ENCODE measurements at regions not wholly inside any gene's neighbourhood (a gene's known extent, or its start where the extent isn't known, plus 50 kb on each side); places are given as distances from the start of the nearest gene placed in this dataset.
A peak's percentile ranks its signal among the peaks of the same experiment; 100 is the strongest.

DNA sequence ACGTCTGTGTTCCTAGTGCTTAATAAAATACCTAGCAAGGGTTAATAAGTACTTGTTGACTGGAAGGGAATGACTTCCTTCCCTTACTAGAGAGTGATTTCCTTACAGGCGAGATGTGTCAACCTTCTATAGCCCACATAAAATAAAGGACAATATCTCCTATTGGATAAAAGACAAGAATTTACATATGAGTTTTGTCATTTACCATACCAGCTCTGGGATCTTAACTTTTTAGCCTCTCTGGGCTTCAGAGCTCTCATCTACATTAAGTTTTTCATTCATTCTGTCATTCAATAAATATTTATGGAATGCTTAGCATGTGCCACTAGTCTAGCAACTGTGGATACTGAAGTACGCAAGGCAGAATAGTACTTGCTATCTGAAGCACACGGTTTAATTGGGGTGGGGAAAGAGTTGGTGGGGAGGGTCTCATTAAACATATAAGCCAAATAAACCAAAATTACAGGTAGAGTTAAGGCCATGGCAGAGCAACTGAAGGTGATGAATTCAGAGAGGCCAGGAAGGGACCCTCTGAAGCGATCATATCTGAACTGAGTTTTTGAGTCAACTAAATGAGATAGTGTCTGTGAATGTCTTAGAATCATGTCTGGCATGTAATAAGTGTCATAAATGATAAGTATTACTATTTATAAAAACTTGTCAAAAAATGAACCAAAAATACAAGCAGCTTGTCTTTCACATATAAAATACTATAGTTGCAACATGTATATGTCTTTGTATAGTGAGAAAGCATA lies 91.6 kb upstream of the BMP2K start:
- Mint-ChIP-seq H3K4me3 (no peak overlapping the region), H3K27ac (no peak overlapping the region), H3K4me1 (no peaks in the 10 kb centered on the region), H3K9me3 (no peaks in the 10 kb centered on the region), H3K27me3 (no peaks in the 10 kb centered on the region)
- no peak for ATAC-seq
- no peak for DNase-seq

GRCh38 chr4:78687818-78688217 lies 88.3 kb upstream of the BMP2K start:
- H3K27ac Mint-ChIP-seq, result no peak overlapping the region
- H3K4me3 Mint-ChIP-seq, result no peak overlapping the region
- H3K4me1 Mint-ChIP-seq, result peaks cover 10% of the 10 kb centered on the region
- no peaks in the 10 kb centered on the region for H3K9me3 Mint-ChIP-seq
- H3K27me3 Mint-ChIP-seq, result no peaks in the 10 kb centered on the region
- no peak for DNase-seq
- ATAC-seq, result no peak

DNA sequence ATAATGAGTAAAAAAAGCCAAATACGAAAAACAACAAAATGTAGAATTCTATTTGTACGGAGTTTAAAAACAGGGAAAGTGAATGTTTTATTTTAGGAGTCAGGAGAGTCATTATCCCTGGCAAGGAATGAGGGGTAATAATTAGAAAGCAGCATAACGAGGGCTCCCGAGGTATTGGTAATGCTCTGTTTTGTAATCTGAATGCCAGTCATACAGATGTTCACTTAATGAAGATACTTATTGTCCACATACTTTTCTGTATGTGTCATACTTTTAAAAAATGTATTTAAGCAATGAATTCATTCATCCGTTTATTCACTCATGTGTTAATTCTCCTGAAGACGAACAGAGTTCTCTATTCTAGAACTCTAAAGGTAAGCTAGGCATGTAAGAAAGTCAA lies 87.8 kb upstream of the BMP2K start:
- Mint-ChIP-seq H3K4me1 (peaks cover 10% of the 10 kb centered on the region), H3K27ac (no peak overlapping the region), H3K9me3 (no peaks in the 10 kb centered on the region), H3K4me3 (no peak overlapping the region), H3K27me3 (no peaks in the 10 kb centered on the region)
- DNase-seq, result no peak
- no peak for ATAC-seq

DNA sequence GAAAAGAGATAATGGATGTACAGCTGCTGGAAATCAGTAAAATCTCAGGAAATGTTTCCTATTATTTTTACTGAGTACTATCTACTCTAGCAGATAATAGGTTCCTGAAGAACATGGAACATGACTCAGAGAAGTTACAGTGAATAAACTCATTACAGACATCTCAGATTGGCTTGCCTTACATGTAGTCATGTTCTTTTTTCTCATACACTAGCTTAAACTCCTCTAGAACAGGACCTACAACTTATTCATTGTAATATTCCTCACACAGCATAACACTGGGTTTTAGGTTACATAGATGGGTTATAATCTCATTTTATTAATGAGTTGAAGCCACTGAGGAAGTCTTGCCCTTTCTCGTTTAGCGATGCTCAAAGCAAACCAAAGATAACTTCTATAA lies 86.9 kb upstream of the BMP2K start:
- Mint-ChIP-seq H3K9me3 (no peaks in the 10 kb centered on the region), H3K4me1 (peaks cover 10% of the 10 kb centered on the region), H3K27ac (no peak overlapping the region), H3K4me3 (no peak overlapping the region), H3K27me3 (no peaks in the 10 kb centered on the region)
- ATAC-seq (no peak), DNase-seq (no peak)

DNA sequence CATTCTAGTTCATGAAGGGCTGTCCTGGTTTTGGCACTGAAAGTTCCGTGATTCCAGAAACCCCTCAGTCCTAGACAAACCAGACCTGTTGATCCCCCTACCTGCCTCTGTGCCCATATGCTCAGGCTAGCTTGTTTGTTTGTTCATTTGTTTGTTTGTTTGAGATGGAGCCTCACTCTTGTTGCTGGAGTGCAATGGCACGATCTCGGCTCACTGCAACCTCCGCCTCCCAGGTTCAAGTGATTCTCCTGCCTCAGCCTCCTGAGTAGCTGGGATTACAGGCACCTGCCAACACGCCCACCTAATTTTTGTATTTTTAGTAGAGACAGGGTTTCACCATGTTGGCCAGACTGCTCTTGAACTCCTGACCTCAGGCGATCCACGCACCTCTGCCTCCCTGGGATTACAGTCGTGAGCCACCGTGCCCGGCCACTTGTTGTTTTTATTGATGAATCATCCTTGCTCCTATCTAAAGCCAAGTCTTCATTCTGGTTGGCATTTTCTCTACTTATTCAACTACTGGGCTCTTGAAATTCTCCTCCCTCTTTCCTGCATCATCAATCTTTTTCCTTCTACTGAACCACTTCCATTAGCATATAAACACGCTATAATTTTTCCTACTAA lies 86.3 kb upstream of the BMP2K start:
- no peak overlapping the region for H3K4me3 Mint-ChIP-seq
- DNase-seq, result no peak
- no peaks in the 10 kb centered on the region for H3K9me3 Mint-ChIP-seq
- ATAC-seq, result no peak
- H3K4me1 Mint-ChIP-seq, result peaks cover 10% of the 10 kb centered on the region
- no peak overlapping the region for H3K27ac Mint-ChIP-seq
- H3K27me3 Mint-ChIP-seq, result no peaks in the 10 kb centered on the region

DNA sequence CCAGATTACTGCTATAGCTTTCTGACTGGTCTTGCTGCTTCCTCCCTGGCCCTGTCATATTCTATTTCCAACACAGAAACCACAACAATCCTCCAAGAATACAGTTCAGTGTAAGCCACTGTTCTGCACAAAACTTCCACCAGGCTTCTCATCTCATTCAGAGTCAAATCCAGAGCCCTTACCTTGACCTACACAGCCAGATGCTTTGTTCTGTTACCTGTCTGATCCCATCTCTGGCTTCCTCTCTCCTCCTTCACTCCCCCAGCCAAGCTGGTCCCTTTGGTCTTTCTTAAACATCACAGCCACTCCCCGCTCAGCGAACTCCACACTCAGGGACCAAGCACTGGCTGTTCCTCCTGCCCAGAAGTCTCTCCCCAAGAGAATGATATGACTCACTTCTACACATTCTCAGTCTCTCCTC lies 84.8 kb upstream of the BMP2K start:
- DNase-seq, result no peak
- ATAC-seq, result no peak
- Mint-ChIP-seq H3K27me3 (no peaks in the 10 kb centered on the region), H3K4me3 (no peak overlapping the region), H3K9me3 (no peaks in the 10 kb centered on the region), H3K27ac (no peak overlapping the region), H3K4me1 (peaks cover 10% of the 10 kb centered on the region)

- ATAC-seq, result peak; percentile 88
- Mint-ChIP-seq H3K4me1 (peaks cover 10% of the 10 kb centered on the region), H3K4me3 (no peak overlapping the region), H3K27me3 (no peaks in the 10 kb centered on the region), H3K9me3 (no peaks in the 10 kb centered on the region), H3K27ac (no peak overlapping the region)
- DNase-seq, result peak in 1 of 2 donors; percentile 10
These were observed 84.0 kb upstream of the BMP2K start for GRCh38 chr4:78691971-78692821.

DNA sequence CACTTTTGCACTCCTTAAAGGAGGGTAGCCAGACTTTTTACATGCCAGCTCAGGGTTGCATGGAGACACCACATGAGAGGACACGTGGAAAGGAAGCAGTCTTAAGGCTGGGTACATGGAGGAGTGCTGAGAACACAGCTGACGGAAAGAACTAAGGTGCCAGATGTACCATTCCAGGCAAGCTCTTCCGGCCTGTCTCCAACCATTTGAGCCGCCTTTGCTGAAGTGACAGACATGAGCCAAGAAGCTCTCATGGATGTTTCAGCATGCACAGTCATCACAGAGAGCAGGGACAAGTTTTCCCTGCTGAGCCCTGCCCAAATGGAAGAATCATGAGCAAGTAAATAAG lies 83.4 kb upstream of the BMP2K start:
- Mint-ChIP-seq H3K4me3 (no peak overlapping the region), H3K4me1 (peaks cover 10% of the 10 kb centered on the region), H3K9me3 (no peaks in the 10 kb centered on the region), H3K27ac (no peak overlapping the region), H3K27me3 (no peaks in the 10 kb centered on the region)
- DNase-seq (no peak), ATAC-seq (no peak)

GRCh38 chr4:78693777-78694456 lies 82.2 kb upstream of the BMP2K start:
- H3K9me3 Mint-ChIP-seq, result no peaks in the 10 kb centered on the region
- DNase-seq (no peak), ATAC-seq (no peak)
- H3K27me3 Mint-ChIP-seq, result no peaks in the 10 kb centered on the region
- H3K4me1 Mint-ChIP-seq, result peaks cover 10% of the 10 kb centered on the region
- no peak overlapping the region for H3K4me3 Mint-ChIP-seq
- no peak overlapping the region for H3K27ac Mint-ChIP-seq

- DNase-seq (no peak), ATAC-seq (no peak)
- H3K4me1 Mint-ChIP-seq, result peaks cover 10% of the 10 kb centered on the region
- H3K9me3 Mint-ChIP-seq, result no peaks in the 10 kb centered on the region
- no peak overlapping the region for H3K27ac Mint-ChIP-seq
- H3K4me3 Mint-ChIP-seq, result no peak overlapping the region
- no peaks in the 10 kb centered on the region for H3K27me3 Mint-ChIP-seq
These were observed 81.7 kb upstream of the BMP2K start for GRCh38 chr4:78694457-78694787.

DNA sequence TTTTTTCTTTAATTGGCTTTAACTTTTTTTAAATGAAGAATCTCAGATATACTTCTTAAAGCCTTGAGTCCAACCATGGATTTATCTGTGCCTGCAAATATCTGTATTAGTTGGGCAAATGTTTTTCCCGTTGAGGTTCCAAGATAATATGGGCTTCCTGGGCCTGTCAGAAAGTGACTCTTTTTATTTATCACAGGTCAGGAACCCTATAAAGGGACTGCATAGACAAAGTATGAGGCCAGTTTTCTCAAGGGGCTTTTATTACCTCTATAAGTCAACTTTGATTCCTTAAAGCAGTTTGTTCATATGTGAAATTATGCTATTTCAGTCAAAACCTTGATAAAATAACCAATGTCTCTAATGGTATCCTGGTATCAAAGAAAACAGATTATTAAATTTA lies 80.2 kb upstream of the BMP2K start:
- DNase-seq (no peak), ATAC-seq (no peak)
- Mint-ChIP-seq H3K27ac (no peak overlapping the region), H3K4me3 (no peak overlapping the region), H3K4me1 (peaks cover 10% of the 10 kb centered on the region), H3K27me3 (no peaks in the 10 kb centered on the region), H3K9me3 (no peaks in the 10 kb centered on the region)

GRCh38 chr4:78703079-78703478 lies 73.1 kb upstream of the BMP2K start:
- H3K27ac Mint-ChIP-seq, result no peak overlapping the region
- no peak for DNase-seq
- peaks cover 10 to 21% of the 10 kb centered on the region in 2 donors for H3K9me3 Mint-ChIP-seq
- H3K4me1 Mint-ChIP-seq, result peaks cover 6% of the 10 kb centered on the region
- H3K4me3 Mint-ChIP-seq, result no peak overlapping the region
- no peak for ATAC-seq
- H3K27me3 Mint-ChIP-seq, result no peaks in the 10 kb centered on the region

DNA sequence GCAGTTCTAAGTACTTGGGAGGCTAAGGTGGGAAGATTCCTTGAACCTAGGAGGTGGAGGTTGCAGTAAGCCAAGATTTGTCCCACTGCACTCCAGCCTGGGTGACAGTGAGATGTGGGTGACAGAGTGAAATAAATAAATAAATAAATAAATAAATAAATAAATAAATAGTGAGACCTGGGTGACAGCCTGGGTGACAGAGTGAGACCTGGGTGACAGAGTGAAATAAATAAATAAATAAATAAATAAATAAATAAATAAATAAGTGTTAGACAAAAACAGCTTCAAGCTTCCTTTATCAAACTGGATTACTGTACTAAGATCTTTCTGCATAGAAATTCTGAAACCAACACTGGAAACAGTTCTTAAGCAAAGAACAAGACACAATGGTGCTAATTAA lies 71.8 kb upstream of the BMP2K start:
- ATAC-seq, result no peak
- Mint-ChIP-seq H3K27ac (no peak overlapping the region), H3K4me3 (no peak overlapping the region)

DNA sequence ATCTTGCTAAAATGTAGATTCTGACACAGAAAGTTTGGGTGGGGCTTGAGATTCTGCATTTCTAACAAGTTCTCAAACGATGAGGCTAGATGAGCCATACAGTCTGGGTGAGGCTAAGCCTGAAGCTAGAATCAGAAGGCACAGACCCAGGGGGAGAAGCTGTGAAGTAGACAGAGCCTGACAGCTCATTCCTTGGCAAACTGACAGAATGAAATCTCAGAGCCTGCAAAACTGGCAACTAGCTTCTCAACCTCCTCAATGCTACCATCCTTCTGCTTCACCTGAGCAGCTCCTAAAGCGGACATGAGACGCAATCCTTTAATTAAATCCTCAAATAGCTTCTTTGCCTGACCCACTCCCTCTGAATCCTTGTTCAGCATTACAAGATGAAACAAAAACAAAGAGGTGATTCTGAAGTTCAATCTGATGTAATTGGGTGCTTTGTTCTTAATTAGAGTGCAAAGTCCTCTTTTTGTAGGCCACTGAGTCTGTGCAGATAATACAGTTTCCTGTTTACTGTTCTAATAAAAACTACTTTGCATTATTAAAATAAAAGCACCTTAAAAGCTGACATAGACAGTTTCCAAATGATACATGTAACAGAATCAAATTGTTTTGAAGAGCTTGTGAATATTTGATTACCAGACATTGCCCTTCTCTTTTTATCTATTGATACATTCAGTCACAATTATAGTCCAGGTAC lies 71.0 kb upstream of the BMP2K start:
- ATAC-seq (no peak), DNase-seq (no peak)

More for the DNA sequence above, 71.8 kb upstream of the BMP2K start:
- Mint-ChIP-seq H3K4me1 (peaks cover 6% of the 10 kb centered on the region), H3K27me3 (no peaks in the 10 kb centered on the region), H3K9me3 (peaks cover 10 to 21% of the 10 kb centered on the region in 2 donors)
- no peak for DNase-seq

DNA sequence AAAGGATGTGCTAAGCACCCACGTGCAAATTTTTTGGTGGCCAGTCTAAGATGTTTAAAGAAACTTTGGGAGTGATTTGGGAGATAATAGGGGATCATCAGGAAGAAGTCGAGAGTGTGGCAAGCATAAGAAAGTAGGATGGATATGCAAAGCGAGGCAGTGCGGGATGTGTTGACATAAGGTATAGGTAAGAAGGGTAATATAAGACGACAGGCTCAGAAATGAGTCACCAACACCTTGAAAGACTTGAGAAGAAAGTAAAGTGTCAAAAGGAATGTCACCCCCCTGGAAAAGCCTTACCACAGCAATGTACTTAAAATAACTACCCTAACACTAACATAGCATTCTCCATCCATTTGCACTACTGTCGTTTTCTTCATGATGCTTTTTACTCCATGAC lies 69.8 kb upstream of the BMP2K start:
- ATAC-seq, result no peak
- Mint-ChIP-seq H3K4me3 (no peak overlapping the region), H3K4me1 (peaks cover 6% of the 10 kb centered on the region), H3K9me3 (peaks cover 10 to 21% of the 10 kb centered on the region in 2 donors), H3K27ac (no peak overlapping the region), H3K27me3 (no peaks in the 10 kb centered on the region)
- DNase-seq, result no peak

More for the DNA sequence above, 71.0 kb upstream of the BMP2K start:
- Mint-ChIP-seq H3K9me3 (peaks cover 10 to 21% of the 10 kb centered on the region in 2 donors), H3K27me3 (no peaks in the 10 kb centered on the region), H3K4me3 (no peak overlapping the region), H3K4me1 (peaks cover 6% of the 10 kb centered on the region), H3K27ac (no peak overlapping the region)
